K562 (cell line): ENCODE measurements at regions not wholly inside any gene's neighbourhood (a gene's known extent, or its start where the extent isn't known, plus 50 kb on each side); places are given as distances from the start of the nearest gene placed in this dataset.

Source experiments
- ATAC-seq: fragments of 200-7000 bp; cut with Tn5 transposase; 3 replicates; pipeline ENCODE4 v1.9.1; 2020; ENCODE audit warnings: moderate library complexity
- BruUV-seq: library from RNA; stranded (reverse); fragments of 400-500 nt; replicated peaks from 2 replicates; lab custom pipeline; 2021; lab: Mats Ljungman, UMichigan
- CTCF ChIA-PET: fragments of 300-600 bp; formaldehyde crosslinking; extraction: SDS; loops from one replicate; lab custom pipeline; 2021; ENCODE audit warnings: low intra/inter-chr PET ratio; lab: Yijun Ruan, JAX
- POLR2A ChIA-PET: fragments of 300-600, 350-650 bp; sonication (Branson Sonifier 250); formaldehyde crosslinking; extraction: SDS; loops from one replicate; lab custom pipeline; 2021; ENCODE audit warnings: antibody characterized with exemption, inconsistent platforms; lab: Yijun Ruan, JAX
- DNase-seq, 4 experiments: peaks; one replicate each; pipeline versions ENCODE4 v3.0.0 to v3.0.0-alpha.2; 2011 to 2018; ENCODE audit warnings: low spot score in 3 of 4, mixed read lengths in 3 of 4; ENCODE audit errors: extremely low read depth in 1 of 4
- FAIRE-seq: peaks from 2 replicates; lab custom pipeline; 2011; peaks lifted over from hg19 to GRCh38; lab: Jason Lieb, UNC
- H2AFZ ChIP-seq: 2 replicates; pipeline ENCODE4 v1.6.0; 2011; ENCODE audit warnings: low read depth, low read length, control low read depth, inconsistent platforms
- H3K27ac ChIP-seq: fragments of 200-600 bp; 3 replicates; pipeline ENCODE4 v1.8.0; 2011; ENCODE audit warnings: low read depth, mild to moderate bottlenecking, control low read depth, inconsistent platforms, low read length, moderate library complexity, mixed read lengths; ENCODE audit errors: extremely low read depth
- H3K27me3 ChIP-seq, 2 experiments: fragments of 300-600 bp in 1 of 2; 2 replicates in 1 of 2; 3 replicates in 1 of 2; pipeline versions ENCODE4 v1.6.0 to v1.8.0; 2011; ENCODE audit warnings: inconsistent platforms in 2 of 2, low read length in 2 of 2, mild to moderate bottlenecking in 1 of 2, mixed read lengths in 1 of 2, moderate library complexity in 1 of 2; ENCODE audit not compliant: control insufficient read depth in 2 of 2, insufficient read depth in 2 of 2
- H3K36me3 ChIP-seq: fragments of 300-600 bp; 3 replicates; pipeline ENCODE4 v1.8.0; 2011; ENCODE audit warnings: mild to moderate bottlenecking, low read length, inconsistent platforms; ENCODE audit not compliant: control insufficient read depth, insufficient read depth
- H3K4me1 ChIP-seq, 2 experiments: fragments of 200-600 bp in 1 of 2; replicated peaks in 1 of 2; 2 replicates in 1 of 2; 3 replicates in 1 of 2; pipeline versions ENCODE4 v1.5.1 to v1.8.0; 2011; ENCODE audit warnings: inconsistent platforms in 2 of 2, low read length in 2 of 2, mild to moderate bottlenecking in 1 of 2, mixed read lengths in 1 of 2, moderate library complexity in 1 of 2; ENCODE audit not compliant: control insufficient read depth in 2 of 2, insufficient read depth in 2 of 2
- H3K4me2 ChIP-seq: 2 replicates; pipeline ENCODE4 v1.6.1; 2011; ENCODE audit warnings: low read length, control low read depth, inconsistent platforms, mixed read lengths; ENCODE audit not compliant: insufficient read depth
- H3K4me3 ChIP-seq: fragments of 200-600 bp; sonication (generic), shearing (Covaris generic); 2 replicates; pipeline ENCODE4 v1.5.1; 2016; ENCODE audit warnings: control low read depth, inconsistent platforms
- H3K79me2 ChIP-seq: fragments of 200-600 bp; 3 replicates; pipeline ENCODE4 v1.8.0; 2011; ENCODE audit warnings: low read length, inconsistent platforms; ENCODE audit not compliant: control insufficient read depth, insufficient read depth
- H3K9ac ChIP-seq, 2 experiments: 2 replicates each; pipeline versions ENCODE4 v1.6.0 to v1.6.1; 2011; ENCODE audit warnings: low read depth in 2 of 2, low read length in 2 of 2, control low read depth in 1 of 2, inconsistent platforms in 1 of 2, mild to moderate bottlenecking in 1 of 2, mixed read lengths in 1 of 2; ENCODE audit not compliant: insufficient read depth in 1 of 2
- H3K9me1 ChIP-seq: one replicate; pipeline ENCODE4 v1.6.0; 2011; ENCODE audit warnings: inconsistent platforms, mild to moderate bottlenecking, low read length, moderate library complexity; ENCODE audit not compliant: control insufficient read depth, insufficient read depth
- H3K9me3 ChIP-seq: replicated peaks from 2 replicates; pipeline ENCODE4 v1.5.1; 2011; ENCODE audit warnings: low read depth, low read length, inconsistent platforms; ENCODE audit not compliant: control insufficient read depth, insufficient read depth
- H4K20me1 ChIP-seq: replicated peaks from 2 replicates; pipeline ENCODE4 v1.6.1; 2011; ENCODE audit warnings: low read length, inconsistent platforms, mixed read lengths; ENCODE audit not compliant: control insufficient read depth, insufficient read depth
- CREB1 ChIP-seq, 2 experiments: sonication (generic) in 1 of 2; formaldehyde crosslinking in 1 of 2; IDR thresholded peaks; 2 replicates each; pipeline versions ENCODE4 v1.6.1 to v1.8.0; 2012 to 2022; ENCODE audit warnings: inconsistent platforms in 1 of 2, mild to moderate bottlenecking in 1 of 2, missing genetic modification reagents in 1 of 2, moderate library complexity in 1 of 2
- CSDE1 ChIP-seq, 2 experiments: fragments of 450-650 bp; IDR thresholded peaks; 2 replicates each; pipeline ENCODE4 v1.6.1; 2016; ENCODE audit warnings: mild to moderate bottlenecking in 1 of 2
- E2F3 ChIP-seq: fragments of 250-450 bp; sonication (Bioruptor Pico); IDR thresholded peaks from 2 replicates; pipeline ENCODE4 v1.4.0; 2020; ENCODE audit warnings: mild to moderate bottlenecking
- E2F4 ChIP-seq: sonication (generic); formaldehyde crosslinking; IDR thresholded peaks from 2 replicates; pipeline ENCODE4 v1.8.0; 2022; ENCODE audit warnings: mild to moderate bottlenecking, low read depth, missing genetic modification reagents
- KDM1A ChIP-seq, 2 experiments: fragments of 450-650 bp; IDR thresholded peaks; 2 replicates each; pipeline ENCODE4 v1.6.1; 2016; ENCODE audit warnings: mild to moderate bottlenecking in 2 of 2
- MIER1 ChIP-seq: fragments of 450-650 bp; IDR thresholded peaks from 2 replicates; pipeline ENCODE4 v1.6.1; 2016; ENCODE audit warnings: antibody characterized with exemption, mild to moderate bottlenecking, low read depth
- TEAD2 ChIP-seq: fragments of 450-650 bp; IDR thresholded peaks from 2 replicates; pipeline ENCODE4 v1.6.1; 2016; ENCODE audit warnings: missing genetic modification characterization, control low read depth, missing compliant biosample characterization
- ZBTB2 ChIP-seq: fragments of 450-650 bp; IDR thresholded peaks from 2 replicates; pipeline ENCODE4 v1.6.1; 2016; ENCODE audit warnings: antibody characterized with exemption
- WGBS: fragments of 100-300 bp; shearing (Covaris generic); methylation state at CpG from one replicate; pipeline ENCODE4 v1.1.6; 2016; ENCODE audit warnings: low coverage, mixed read lengths; ENCODE audit not compliant: insufficient coverage; ENCODE audit errors: missing lambda C conversion rate; 5-methylcytosine and 5-hydroxymethylcytosine counted together
- in situ Hi-C: fragments of 300-500 bp; cut with MboI; formaldehyde crosslinking; loops from 4 replicates; pipeline ENCODE4 v1.15.0; 2018; ENCODE audit warnings: inconsistent platforms, mixed read lengths
- intact Hi-C: fragments of 100-400 bp; cut with micrococcal nuclease; formaldehyde crosslinking; loops from 2 replicates; pipeline ENCODE4 v1.14.2; 2022

GRCh38 chr9:24731754-24732153, 186.1 kb upstream of the IZUMO3 start:
- ATAC-seq (no peak), FAIRE-seq (no peak), DNase-seq (no peak)
- Histone ChIP-seq H3K9ac (no peak overlapping the region), H3K4me1 (no peaks in the 10 kb centered on the region), H3K36me3 (no peaks in the 10 kb centered on the region), H3K27me3 (no peaks in the 10 kb centered on the region), H2AFZ (no peak overlapping the region), H3K79me2 (no peaks in the 10 kb centered on the region), H3K27ac (no peak overlapping the region), H3K9me3 (no peaks in the 10 kb centered on the region), H3K4me2 (no peak overlapping the region), H3K4me3 (no peak overlapping the region), H3K9me1 (no peaks in the 10 kb centered on the region), H4K20me1 (no peaks in the 10 kb centered on the region)
- in situ Hi-C loops (no loop called here), intact Hi-C loops (no loop called here)
- CTCF ChIA-PET = no interaction called here
- TF ChIP-seq CSDE1 (IDR thresholded peaks at IDR 0.05) (no peak), E2F3 (CRISPR knock-in tag) (no peak), CREB1 (IDR thresholded peaks at IDR 0.05) (no peak), CREB1 (CRISPR knock-in tag; IDR thresholded peaks at IDR 0.05) (no peak), KDM1A (IDR thresholded peaks at IDR 0.05) (no peak), TEAD2 (tag) (no peak), E2F4 (no peak), ZBTB2 (no peak), MIER1 (no peak)
- POLR2A ChIA-PET = no interaction called here
- no CpG with 5 or more reads among the region's 1 CpG for WGBS
- BruUV-seq = no TSS peak
